Thyroid gland (tissue), 4 donors: ENCODE measurements at regions not wholly inside any gene's neighbourhood (a gene's known extent, or its start where the extent isn't known, plus 50 kb on each side); places are given as distances from the start of the nearest gene placed in this dataset.

Source experiments
- POLR2A ChIP-seq, 2 donors: fragments of 450-650 bp; IDR thresholded peaks; one replicate each; pipeline ENCODE4 v1.6.1; 2017; ENCODE audit warnings: antibody characterized with exemption in 2 of 2, mild to moderate bottlenecking in 2 of 2, moderate library complexity in 1 of 2
- TF ChIP-seq, protein P1 (sequence below), 6 experiments: fragments of 200-600 bp in 3 of 6; fragments of 450-650 bp in 3 of 6; sonication (generic) in 3 of 6; IDR thresholded peaks; one replicate each; pipeline ENCODE4 v1.5.1; 2016 to 2019; ENCODE audit warnings: antibody characterized with exemption in 6 of 6, mild to moderate bottlenecking in 2 of 6, inconsistent platforms in 1 of 6, moderate library complexity in 1 of 6

DNA sequence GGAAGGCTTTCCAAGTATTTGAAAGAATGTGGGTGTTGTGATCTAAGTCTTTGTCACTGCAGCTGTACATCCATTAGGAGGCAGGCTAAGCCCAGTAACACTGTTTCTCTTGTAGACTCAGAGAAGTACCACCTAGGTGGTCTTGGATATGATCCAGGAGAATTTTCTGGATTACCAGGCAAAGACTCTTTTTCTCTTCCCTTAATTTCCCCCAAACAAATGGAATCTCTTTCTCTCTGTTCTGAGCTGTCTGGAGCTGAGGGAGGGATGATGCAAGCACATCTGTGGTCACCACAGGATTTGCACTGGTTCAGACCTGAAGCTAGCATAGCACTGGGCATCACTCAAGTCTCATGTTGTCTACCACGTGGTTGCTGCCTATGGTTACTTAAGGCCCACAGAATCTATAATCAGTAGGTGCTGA is 227.6 kb downstream of the NECTIN3 start:
- TF ChIP-seq, protein P1, sequence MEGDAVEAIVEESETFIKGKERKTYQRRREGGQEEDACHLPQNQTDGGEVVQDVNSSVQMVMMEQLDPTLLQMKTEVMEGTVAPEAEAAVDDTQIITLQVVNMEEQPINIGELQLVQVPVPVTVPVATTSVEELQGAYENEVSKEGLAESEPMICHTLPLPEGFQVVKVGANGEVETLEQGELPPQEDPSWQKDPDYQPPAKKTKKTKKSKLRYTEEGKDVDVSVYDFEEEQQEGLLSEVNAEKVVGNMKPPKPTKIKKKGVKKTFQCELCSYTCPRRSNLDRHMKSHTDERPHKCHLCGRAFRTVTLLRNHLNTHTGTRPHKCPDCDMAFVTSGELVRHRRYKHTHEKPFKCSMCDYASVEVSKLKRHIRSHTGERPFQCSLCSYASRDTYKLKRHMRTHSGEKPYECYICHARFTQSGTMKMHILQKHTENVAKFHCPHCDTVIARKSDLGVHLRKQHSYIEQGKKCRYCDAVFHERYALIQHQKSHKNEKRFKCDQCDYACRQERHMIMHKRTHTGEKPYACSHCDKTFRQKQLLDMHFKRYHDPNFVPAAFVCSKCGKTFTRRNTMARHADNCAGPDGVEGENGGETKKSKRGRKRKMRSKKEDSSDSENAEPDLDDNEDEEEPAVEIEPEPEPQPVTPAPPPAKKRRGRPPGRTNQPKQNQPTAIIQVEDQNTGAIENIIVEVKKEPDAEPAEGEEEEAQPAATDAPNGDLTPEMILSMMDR (IDR thresholded peaks at IDR 0.05), result no peak
- TF ChIP-seq POLR2A (IDR thresholded peaks at IDR 0.05), result no peak
